GM10248 (cell line): ENCODE measurements at regions not wholly inside any gene's neighbourhood (a gene's known extent, or its start where the extent isn't known, plus 50 kb on each side); places are given as distances from the start of the nearest gene placed in this dataset.

ENCODE experiments used
- CTCF ChIA-PET: fragments of 300-600 bp; sonication (Branson Sonifier 250); formaldehyde crosslinking; extraction: SDS; loops from one replicate; lab custom pipeline; 2021; ENCODE audit warnings: antibody characterized with exemption; lab: Yijun Ruan, JAX
- POLR2A ChIA-PET: fragments of 350-650 bp; sonication (Branson Sonifier 250); formaldehyde crosslinking; extraction: SDS; loops from one replicate; lab custom pipeline; 2020; ENCODE audit warnings: antibody characterized with exemption; lab: Yijun Ruan, JAX
- DNase-seq: peaks from one replicate; pipeline ENCODE4 v3.0.0; 2012; ENCODE audit errors: extremely low spot score
- CTCF ChIP-seq: IDR thresholded peaks from 2 replicates; pipeline ENCODE4 v1.5.1; 2012; ENCODE audit warnings: mild to moderate bottlenecking, low read depth; ENCODE audit errors: extremely low read depth, missing control alignments, control extremely low read depth

DNA sequence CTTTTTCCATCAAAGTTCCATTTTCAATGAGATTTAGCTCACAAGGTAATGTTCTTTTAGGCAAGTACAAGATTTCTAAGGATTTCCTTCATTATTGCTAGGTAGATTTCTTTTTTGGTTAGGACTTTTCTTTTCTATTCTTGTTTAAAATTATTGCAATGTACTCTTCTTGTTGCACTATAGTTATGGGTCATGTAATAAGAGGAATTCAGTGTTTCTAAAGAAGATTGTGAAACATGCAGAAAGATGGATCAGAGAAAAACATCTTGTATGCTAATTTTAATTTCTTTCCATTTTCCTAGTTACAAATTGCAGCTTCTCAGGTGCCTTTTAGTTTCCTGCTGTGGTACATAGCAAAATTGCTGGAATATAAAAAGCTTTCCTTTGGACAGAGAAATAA is 56.1 kb downstream of the BTG1 start:
- ChIA-PET CTCF (interaction anchor here (1.2 to 2.1 kb wide), 3 partner anchors 10 to 47 kb away, joined by 3 to 6 read pairs (median 5); no protein-coding TSS in a partner anchor), POLR2A (no interaction called here)
- no peak for TF ChIP-seq CTCF
- DNase-seq: no peak

DNA sequence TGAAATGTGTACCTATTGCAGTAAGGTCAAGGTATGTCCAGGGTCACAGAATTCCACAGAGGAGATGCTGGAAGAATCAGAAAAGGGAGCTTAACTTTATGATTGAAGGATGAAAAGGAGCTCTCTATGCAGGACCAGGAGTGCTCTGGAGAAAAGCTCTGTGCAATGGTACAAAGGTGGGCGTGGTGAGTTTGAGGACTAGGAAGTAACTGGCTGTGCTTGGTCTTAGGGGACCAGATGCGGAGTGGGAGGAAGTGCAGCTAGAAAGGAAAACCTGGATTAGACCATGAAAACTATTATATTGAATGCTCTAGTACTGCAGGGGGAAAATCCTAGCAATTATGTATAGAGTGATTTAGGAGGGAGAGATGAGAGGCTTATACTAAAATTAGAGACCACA is 56.8 kb downstream of the BTG1 start:
- DNase-seq: no peak
- TF ChIP-seq CTCF: no peak
- ChIA-PET POLR2A (no interaction called here), CTCF (interaction anchor here (0.9 to 2.1 kb wide), 5 partner anchors 11 to 48 kb away, joined by 3 to 6 read pairs (median 4); no protein-coding TSS in a partner anchor)

DNA sequence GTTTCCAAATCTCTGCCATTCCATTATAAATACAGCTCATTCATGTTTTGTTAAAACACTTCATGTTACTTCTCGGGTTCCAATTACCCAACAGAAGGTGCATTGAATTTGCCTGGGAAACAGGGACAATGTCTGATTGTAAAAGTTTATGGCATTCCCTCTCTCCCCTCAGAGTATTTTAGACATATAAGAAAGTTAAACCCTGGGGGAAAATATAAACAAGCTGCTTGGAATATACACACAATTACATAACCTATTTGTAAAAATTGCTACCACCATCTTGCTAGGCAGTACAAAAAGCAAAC is 60.0 kb downstream of the BTG1 start:
- CTCF ChIA-PET: interaction anchor here (2.0 to 3.1 kb wide), 4 partner anchors 10 to 274 kb away, joined by 5 to 13 read pairs (median 8); no protein-coding TSS in a partner anchor
- no peak for TF ChIP-seq CTCF
- no peak for DNase-seq
- POLR2A ChIA-PET: no interaction called here

- no peak for TF ChIP-seq CTCF
- no peak for DNase-seq
- ChIA-PET POLR2A (no interaction called here), CTCF (interaction anchor here (1.0 to 3.1 kb wide), 5 partner anchors 10 to 704 kb away, joined by 3 to 13 read pairs (median 7); no protein-coding TSS in a partner anchor)
Measured at GRCh38 chr12:92085040-92085735, 60.5 kb downstream of the BTG1 start.

GRCh38 chr12:92080911-92081285 is 64.7 kb downstream of the BTG1 start:
- CTCF ChIA-PET: no interaction called here
- no peak for TF ChIP-seq CTCF
- POLR2A ChIA-PET: no interaction called here
- no peak for DNase-seq

DNA sequence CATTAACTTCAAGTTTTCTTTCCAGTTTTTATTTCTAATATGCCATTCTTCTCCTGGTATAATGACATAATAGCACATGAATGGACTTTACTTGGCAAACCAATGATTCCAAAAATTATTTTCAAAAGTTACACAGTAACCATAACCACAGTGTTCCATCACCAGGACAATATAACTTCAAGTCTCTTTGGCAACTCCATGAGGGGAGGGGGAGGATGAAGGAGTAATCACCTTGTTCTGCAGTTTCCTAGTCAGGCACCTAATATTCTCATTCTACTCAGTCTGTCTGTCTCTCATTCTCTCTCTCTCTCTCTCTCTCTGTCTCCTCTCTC is 66.6 kb downstream of the BTG1 start:
- ChIA-PET CTCF (no interaction called here), POLR2A (no interaction called here)
- TF ChIP-seq CTCF: no peak
- DNase-seq: no peak
